GM12891 (cell line): ENCODE measurements at regions not wholly inside any gene's neighbourhood (a gene's known extent, or its start where the extent isn't known, plus 50 kb on each side); places are given as distances from the start of the nearest gene placed in this dataset.

Source experiments
- POLR2A ChIP-seq: IDR thresholded peaks from 2 replicates; pipeline ENCODE4 v1.6.1; 2011; ENCODE audit warnings: low read depth, low read length, control low read depth
- POLR2AphosphoS5 ChIP-seq: IDR thresholded peaks from 2 replicates; pipeline ENCODE4 v1.6.1; 2011; ENCODE audit warnings: low read depth, low read length, control low read depth

GRCh38 chr18:78766651-78767533, 212.7 kb upstream of the SALL3 start:
- no peak for TF ChIP-seq POLR2A
- TF ChIP-seq POLR2AphosphoS5 = no peak
